ENCODE measurements at regions not wholly inside any gene's neighbourhood (a gene's known extent, or its start where the extent isn't known, plus 50 kb on each side); places are given as distances from the start of the nearest gene placed in this dataset.
"Not testable (repeated sequence)": the region's sequence is repeated elsewhere in the genome, so short reads cannot be mapped to it uniquely, and the experiment has no call there.

GRCh38 chr4:179278647-179279046 lies 1836.4 kb upstream of the AGA start:
- ATAC-seq (ENCODE audit: poor library complexity) (no peak), DNase-seq (no peak)
- intact Hi-C loops (cut with DNase I), result no loop called here

DNA sequence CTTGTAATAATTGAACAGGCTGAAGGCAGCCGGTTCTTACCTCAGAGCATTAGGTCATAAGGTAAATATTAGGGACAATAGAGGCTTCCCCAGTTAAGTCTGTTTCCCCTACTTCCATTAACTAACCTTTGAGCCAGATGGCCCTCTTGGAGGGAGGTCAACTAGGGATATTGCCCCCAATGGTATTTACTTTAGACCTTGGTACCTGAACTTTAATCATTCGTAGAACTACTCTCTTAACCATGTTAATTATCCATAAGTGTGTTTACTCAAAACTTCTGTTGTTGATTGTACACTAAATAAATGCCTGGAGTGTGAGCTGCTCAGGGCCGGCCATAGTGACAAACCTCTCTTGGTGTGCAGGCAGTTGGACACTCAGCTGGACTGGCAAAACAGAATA lies 1843.5 kb upstream of the AGA start:
- intact Hi-C loops (cut with DNase I), result no loop called here
- no peak for DNase-seq

DNA sequence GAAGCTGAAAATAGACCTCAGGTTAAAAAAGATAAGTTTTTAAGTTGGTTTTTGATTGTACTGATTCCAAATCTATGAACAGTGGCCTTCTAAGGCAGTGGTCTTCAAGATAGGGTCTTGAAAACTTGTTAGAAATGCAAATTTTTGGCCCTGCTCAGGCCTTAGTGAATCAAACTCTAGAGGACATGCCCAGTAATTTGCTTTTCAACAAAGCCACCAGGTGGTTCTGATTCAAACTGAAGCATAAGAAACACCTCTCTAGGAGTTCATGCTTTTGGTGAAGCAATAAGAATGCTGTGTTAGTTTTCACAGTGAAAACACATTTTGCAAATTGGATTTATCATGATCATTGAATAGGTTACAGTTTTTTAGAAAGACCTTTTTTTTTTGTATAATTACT lies 1849.4 kb upstream of the AGA start:
- intact Hi-C loops (cut with DNase I), result no loop called here
- ATAC-seq (ENCODE audit: poor library complexity), result no peak
- no peak for DNase-seq

More for the DNA sequence above, 1843.5 kb upstream of the AGA start:
- no peak for ATAC-seq (ENCODE audit: poor library complexity)

DNA sequence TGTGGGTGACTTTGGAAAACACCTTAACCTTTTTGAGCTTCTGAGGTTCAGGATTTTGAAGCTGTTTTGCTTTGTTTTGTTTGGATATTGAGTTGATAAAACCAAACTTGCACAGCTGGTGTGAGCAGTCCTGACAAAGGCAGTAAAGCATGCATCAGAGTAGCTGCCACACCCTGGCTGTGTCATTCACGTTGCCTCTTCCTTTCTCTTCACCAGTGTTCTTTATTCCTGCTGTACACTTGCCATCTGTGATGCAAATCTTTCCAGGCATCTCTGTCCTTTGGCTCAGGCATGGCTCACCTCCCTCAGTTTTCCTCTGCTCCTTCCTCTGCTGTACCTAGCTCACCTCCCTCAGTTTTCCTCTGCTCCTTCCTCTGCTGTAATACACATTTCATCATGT lies 1850.2 kb upstream of the AGA start:
- DNase-seq, result no peak
- no peak for ATAC-seq (ENCODE audit: poor library complexity)

GRCh38 chr4:179307297-179308136 lies 1865.3 kb upstream of the AGA start:
- DNase-seq, result no peak
- intact Hi-C loops (cut with DNase I), result no loop called here
- no peak for ATAC-seq (ENCODE audit: poor library complexity)

More for the DNA sequence above, 1850.2 kb upstream of the AGA start:
- intact Hi-C loops (cut with DNase I), result no loop called here

DNA sequence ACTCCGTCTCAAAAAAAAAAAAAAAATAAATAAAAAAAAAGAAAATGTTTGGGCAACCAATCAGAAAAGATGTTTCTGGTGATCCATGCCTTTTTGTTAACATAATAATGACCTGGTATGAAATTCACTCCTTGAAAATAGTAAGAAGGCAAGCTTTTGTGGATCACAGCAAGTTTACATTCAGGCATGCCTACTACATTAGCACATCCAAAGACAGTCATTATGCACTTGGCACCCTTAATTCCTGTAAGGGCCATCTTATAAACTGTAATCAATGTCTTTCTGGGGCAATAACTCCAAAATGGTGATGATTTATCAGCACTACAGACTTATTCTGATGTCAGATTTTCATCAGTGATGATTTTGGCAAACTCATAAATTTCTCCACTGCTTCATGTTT lies 1871.6 kb upstream of the AGA start:
- intact Hi-C loops (cut with DNase I), result no loop called here
- ATAC-seq (ENCODE audit: poor library complexity) (no peak), DNase-seq (no peak)

DNA sequence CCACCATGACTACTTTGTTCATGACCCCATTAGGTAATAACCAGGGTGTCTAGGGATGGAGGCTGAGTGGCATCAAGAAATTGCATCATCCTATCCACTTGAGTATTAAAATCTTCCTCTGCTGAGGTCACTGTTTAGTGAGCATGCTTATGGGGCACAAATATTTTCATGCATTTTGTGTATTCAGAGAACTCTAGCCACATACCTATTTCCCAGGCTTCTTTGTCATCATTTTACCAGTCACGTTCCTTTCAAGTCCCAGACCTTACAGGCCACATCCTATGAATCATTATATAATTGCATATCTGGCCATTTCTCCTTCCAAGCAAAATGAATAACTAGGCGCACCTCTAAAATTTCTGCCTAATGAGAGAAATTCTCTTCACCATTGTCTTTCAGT lies 1882.9 kb upstream of the AGA start:
- intact Hi-C loops (cut with DNase I), result no loop called here
- DNase-seq (no peak), ATAC-seq (ENCODE audit: poor library complexity) (no peak)

- no peak for ATAC-seq (ENCODE audit: poor library complexity)
- intact Hi-C loops (cut with DNase I), result no loop called here
- no peak for DNase-seq
Observed at GRCh38 chr4:179328627-179329026, 1886.4 kb upstream of the AGA start.

DNA sequence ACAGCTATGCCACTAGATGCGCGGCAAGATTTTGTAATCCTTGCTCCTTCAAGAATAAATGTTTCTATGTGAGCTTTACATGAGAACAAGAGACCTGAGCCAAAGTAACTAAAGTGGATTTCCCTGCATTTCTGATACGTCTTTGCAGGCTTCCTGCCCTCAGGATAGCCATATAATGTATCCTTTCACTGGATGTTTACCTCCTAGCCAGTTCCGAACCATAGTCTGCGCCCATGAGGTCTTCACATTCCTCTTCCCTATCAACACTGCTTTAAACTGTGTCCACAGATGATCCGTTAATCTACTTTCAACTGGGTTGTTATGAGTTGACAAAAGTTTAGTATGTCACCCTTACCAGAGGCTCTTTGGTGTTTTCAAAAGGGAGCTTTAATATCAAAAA lies 1889.1 kb upstream of the AGA start:
- ATAC-seq (ENCODE audit: poor library complexity) (no peak), DNase-seq (no peak)
- intact Hi-C loops (cut with DNase I), result no loop called here

DNA sequence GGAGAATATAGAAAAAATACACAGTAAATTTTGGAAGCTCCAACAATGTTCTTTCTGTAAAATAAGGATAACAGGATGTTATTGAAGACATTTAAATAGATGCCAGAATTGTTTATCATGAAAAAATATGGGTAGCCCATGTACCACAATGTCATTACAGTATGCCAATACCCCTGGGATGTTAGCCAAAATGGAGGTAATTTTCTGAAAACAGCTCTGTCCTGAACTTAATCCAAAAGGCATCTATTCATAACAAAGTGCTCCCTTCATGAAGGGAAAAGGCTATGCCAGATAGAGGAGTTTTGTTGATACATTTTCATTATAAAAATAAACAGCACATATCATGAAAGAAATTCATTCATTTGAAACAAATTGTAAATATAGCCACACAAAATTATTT lies 1902.6 kb upstream of the AGA start:
- DNase-seq (no peak), ATAC-seq (ENCODE audit: poor library complexity) (no peak)
- intact Hi-C loops (cut with DNase I), result no loop called here

DNA sequence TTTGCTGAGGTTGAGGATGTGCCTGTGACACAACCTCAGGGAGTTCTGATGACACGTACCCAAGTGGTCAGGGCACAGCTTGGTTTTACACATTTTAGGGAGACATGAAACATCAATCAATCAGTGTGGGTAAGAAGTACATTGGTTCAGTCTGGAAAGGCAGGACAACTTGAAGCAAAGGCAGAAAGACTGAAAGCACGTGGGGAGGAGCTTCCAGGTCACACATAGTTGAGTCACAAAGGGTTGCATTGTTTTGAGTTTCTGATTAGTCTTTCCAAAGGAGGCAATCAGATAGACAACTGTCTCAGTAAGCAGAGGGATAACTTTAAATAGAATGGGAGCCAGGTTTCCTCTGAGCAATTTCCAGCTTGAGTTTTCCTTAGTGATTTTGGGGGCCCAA lies 1910.0 kb upstream of the AGA start:
- intact Hi-C loops (cut with DNase I), result no loop called here
- DNase-seq (no peak), ATAC-seq (ENCODE audit: poor library complexity) (no peak)

GRCh38 chr4:179353786-179354185 lies 1911.5 kb upstream of the AGA start:
- intact Hi-C loops (cut with DNase I), result no loop called here

GRCh38 chr4:179361978-179362486 lies 1919.8 kb upstream of the AGA start:
- intact Hi-C loops (cut with DNase I), result no loop called here
- ATAC-seq (ENCODE audit: poor library complexity), result no peak
- no peak for DNase-seq

More at GRCh38 chr4:179353786-179354185, 1911.5 kb upstream of the AGA start:
- no peak for ATAC-seq (ENCODE audit: poor library complexity)
- no peak for DNase-seq

DNA sequence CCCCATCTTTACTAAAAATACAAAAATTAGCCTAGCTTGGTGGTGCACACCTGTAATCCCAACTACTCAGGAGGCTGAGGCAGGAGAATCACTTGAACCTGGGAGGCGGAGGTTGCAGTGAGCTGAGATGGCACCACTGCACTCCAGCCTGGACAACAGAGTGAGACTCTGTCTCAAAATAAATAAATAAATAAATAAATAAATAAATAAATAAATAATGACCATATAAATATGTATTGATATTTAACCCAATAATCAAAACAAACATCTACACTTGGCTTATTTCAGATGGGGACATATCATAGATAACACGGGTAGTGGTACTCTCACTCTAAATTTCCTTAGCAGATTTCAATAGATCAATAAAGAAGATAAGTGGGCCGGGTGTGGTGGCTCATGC lies 1923.7 kb upstream of the AGA start:
- DNase-seq; intact Hi-C loops (cut with DNase I); ATAC-seq (ENCODE audit: poor library complexity): not testable (repeated sequence)

- intact Hi-C loops (cut with DNase I), result no loop called here
Observed at GRCh38 chr4:179372242-179372641, 1930.0 kb upstream of the AGA start.

DNA sequence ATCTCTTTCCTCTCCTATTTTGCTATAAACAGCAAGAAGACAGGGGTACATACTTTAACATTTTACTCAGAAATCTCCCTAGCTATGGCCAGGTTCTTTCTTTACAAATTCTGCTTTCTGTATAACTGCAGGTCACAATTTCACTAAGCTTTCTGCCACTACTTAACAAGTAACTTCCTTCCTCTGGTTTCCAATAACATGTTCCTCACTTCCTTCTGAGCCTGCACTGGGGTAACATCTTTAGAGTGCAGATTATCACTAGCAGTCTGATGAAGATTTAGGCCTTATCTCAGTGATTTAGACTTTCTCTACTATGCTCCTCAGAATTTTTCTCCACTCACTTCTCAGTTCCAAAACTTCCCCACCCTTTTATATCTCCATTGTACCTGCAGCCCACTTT lies 1930.5 kb upstream of the AGA start:
- DNase-seq (no peak), ATAC-seq (ENCODE audit: poor library complexity) (no peak)
- intact Hi-C loops (cut with DNase I), result no loop called here

More at GRCh38 chr4:179372242-179372641, 1930.0 kb upstream of the AGA start:
- ATAC-seq (ENCODE audit: poor library complexity) (no peak), DNase-seq (no peak)

DNA sequence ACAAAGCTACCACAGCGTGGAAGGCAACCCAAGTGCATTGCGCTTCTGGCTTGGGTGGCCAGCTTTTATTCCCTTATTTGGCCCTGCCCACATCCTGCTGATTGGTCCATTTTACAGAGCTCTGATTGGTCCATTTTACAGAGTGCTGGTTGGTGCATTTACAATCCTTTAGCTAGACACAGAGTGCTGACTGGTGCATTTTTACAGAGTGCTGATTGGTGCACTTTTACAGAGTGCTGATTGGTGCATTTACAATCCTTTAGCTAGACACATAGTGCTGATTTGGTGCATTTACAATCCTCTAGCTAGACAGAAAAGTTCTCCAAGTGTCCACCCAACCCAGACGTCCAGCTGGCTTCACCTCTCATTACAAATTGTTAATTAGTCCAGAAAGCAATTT lies 1936.6 kb upstream of the AGA start:
- intact Hi-C loops (cut with DNase I); ATAC-seq (ENCODE audit: poor library complexity); DNase-seq: not testable (repeated sequence)

GRCh38 chr4:179392787-179393186 lies 1950.5 kb upstream of the AGA start:
- intact Hi-C loops (cut with DNase I), result no loop called here
- no peak for DNase-seq
- ATAC-seq (ENCODE audit: poor library complexity), result no peak

- intact Hi-C loops (cut with DNase I), result no loop called here
- DNase-seq (no peak), ATAC-seq (ENCODE audit: poor library complexity) (no peak)
Observed at GRCh38 chr4:179398414-179398813, 1956.2 kb upstream of the AGA start.

- ATAC-seq (ENCODE audit: poor library complexity), result no peak
- intact Hi-C loops (cut with DNase I), result no loop called here
- no peak for DNase-seq
Observed at GRCh38 chr4:179399054-179399782, 1957.0 kb upstream of the AGA start.

Measured in Right ventricle myocardium superior (tissue), 1 donor.